Heart right ventricle (tissue), 16 donors: ENCODE measurements at regions not wholly inside any gene's neighbourhood (a gene's known extent, or its start where the extent isn't known, plus 50 kb on each side); places are given as distances from the start of the nearest gene placed in this dataset.

Source experiments
- ATAC-seq, 8 donors: fragments of 200-7000 bp; cut with Tn5 transposase; one replicate each; pipeline ENCODE4 v1.9.1; 2020; ENCODE audit warnings: mild to moderate bottlenecking in 8 of 8, moderate library complexity in 8 of 8, moderate number of reproducible peaks in 1 of 8
- DNase-seq, 2 donors: peaks; one replicate each; pipeline ENCODE4 v3.0.0-alpha.2; 2020
- H3K27ac ChIP-seq, 10 donors: fragments of 200-600 bp; sonication (generic) in 2 of 10; one replicate each; pipeline versions ENCODE4 v1.5.0 to v1.8.0; 2020 to 2022; ENCODE audit warnings: mild to moderate bottlenecking in 3 of 10
- H3K27me3 ChIP-seq, 7 donors: fragments of 200-600 bp; one replicate each; pipeline ENCODE4 v1.8.0; 2021 to 2022; ENCODE audit warnings: mild to moderate bottlenecking in 2 of 7
- H3K36me3 ChIP-seq, 9 donors: fragments of 200-600 bp; sonication (generic) in 1 of 9; one replicate each; pipeline versions ENCODE4 v1.5.0 to v1.8.0; 2020 to 2022; ENCODE audit warnings: mild to moderate bottlenecking in 2 of 9
- H3K4me1 ChIP-seq, 9 donors: fragments of 200-600 bp; sonication (generic) in 1 of 9; one replicate each; pipeline versions ENCODE4 v1.5.0 to v1.8.0; 2020 to 2022; ENCODE audit warnings: mild to moderate bottlenecking in 4 of 9
- H3K4me3 ChIP-seq, 10 donors: fragments of 200-600 bp; sonication (generic) in 2 of 10; one replicate each; pipeline versions ENCODE4 v1.5.0 to v1.8.0; 2020 to 2022; ENCODE audit warnings: mild to moderate bottlenecking in 7 of 10, moderate library complexity in 2 of 10
- H3K9me3 ChIP-seq, 11 donors: fragments of 200-600 bp in 10 of 11; sonication (generic) in 2 of 11; one replicate each; pipeline versions ENCODE4 v1.5.0 to v1.8.0; 2013 to 2022; ENCODE audit warnings: mild to moderate bottlenecking in 2 of 11, control low read depth in 1 of 11, moderate library complexity in 1 of 11
- CTCF ChIP-seq, 9 donors: fragments of 200-600 bp; sonication (generic) in 2 of 9; IDR thresholded peaks; one replicate each; pipeline versions ENCODE4 v1.5.0 to v1.8.0; 2021 to 2022; ENCODE audit warnings: antibody characterized with exemption in 9 of 9, mild to moderate bottlenecking in 5 of 9, moderate library complexity in 1 of 9
- WGBS, 2 donors: extraction: QIAGEN DNeasy Blood & Tissue Kit; methylation state at CpG; one replicate each; pipeline ENCODE4 v1.1.7; 2013; ENCODE audit warnings: inconsistent platforms in 1 of 2; 5-methylcytosine and 5-hydroxymethylcytosine counted together
- intact Hi-C, 10 donors: fragments of 100-400 bp; cut with DNase I; formaldehyde crosslinking; loops; one replicate each; pipeline versions ENCODE4 v1.11.1 to v1.14.2; 2022
- donor health status: Arrhythmogenic right ventricular cardiomyopathy.
- donor health status: ischemic (EF 13 %, LVEDD 7.1; RV severe dilation, severe dysfunction).
- donor health status: healthy with polysubstance abuse.
- donor health status: DM: no; HTN: yes; CAD: no.
- donor health status: DM: no; HTN: no; CAD: no.
- donor health status: ischemic (EF 25% LVEDD 6.9; RV normal size, moderate dysfunction).
- donor health status: ischemic (EF 25% LVEDD 5.7; RV mildly dilated, moderate dysfunction).
- donor health status: healthy.
- donor health status: DM: yes; HTN: yes; CAD: no.
- donor health status: Ischemic cardiomyopathy.
- donor health status: ischemic (EF 35%, LVEDD 5.7; RV mildly dilated, moderate dysfunction).
- donor health status: nonischemic (EF 11% LVEDD 7.7; RV severe dilation, severe dysfunction).
- donor health status: DM: yes; HTN: yes; CAD: no.
- donor health status: PGD.
- donor health status: ischemic (EF 29% LVEDD 5.4; RV normal size, mild dysfunction).
- donor health status: nonischemic (EF 23%, LVEDD 6.1; RV moderate dilation, normal function).

- H3K4me1 ChIP-seq: no peaks in the 10 kb centered on the region
- intact Hi-C loops: no loop called here
- no peak for DNase-seq
- no peaks in the 10 kb centered on the region for H3K36me3 ChIP-seq
- ATAC-seq: no peak
- no peak overlapping the region for H3K27ac ChIP-seq
- peaks cover 0 to 11% (median 0%) of the 10 kb centered on the region in 11 donors for H3K9me3 ChIP-seq
- 77 to 86% methylated on average over 2 of the region's 2 CpGs for WGBS, 2 donors
- no peak for TF ChIP-seq CTCF (IDR thresholded peaks at IDR 0.05)
- H3K4me3 ChIP-seq: no peak overlapping the region
- no peaks in the 10 kb centered on the region for H3K27me3 ChIP-seq
These were observed 577.1 kb downstream of the PSAT1 start for GRCh38 chr9:78874061-78874460.

- Histone ChIP-seq H3K27me3 (no peaks in the 10 kb centered on the region), H3K4me1 (no peaks in the 10 kb centered on the region), H3K27ac (no peak overlapping the region), H3K9me3 (no peaks in the 10 kb centered on the region), H3K4me3 (no peak overlapping the region), H3K36me3 (no peaks in the 10 kb centered on the region)
- DNase-seq (no peak), ATAC-seq (no peak)
- WGBS, 2 donors: 59 to 71% methylated on average over 3 of the region's 3 CpGs
- TF ChIP-seq CTCF (IDR thresholded peaks at IDR 0.05): no peak
- intact Hi-C loops: no loop called here
These were observed 582.6 kb downstream of the PSAT1 start for GRCh38 chr9:78879324-78880100.

- Histone ChIP-seq H3K4me1 (no peaks in the 10 kb centered on the region), H3K36me3 (no peaks in the 10 kb centered on the region), H3K27ac (no peak overlapping the region), H3K27me3 (no peaks in the 10 kb centered on the region), H3K9me3 (no peaks in the 10 kb centered on the region), H3K4me3 (no peak overlapping the region)
- TF ChIP-seq CTCF (IDR thresholded peaks at IDR 0.05): no peak
- intact Hi-C loops: no loop called here
- 52 to 63% methylated on average over 1 of the region's 1 CpG for WGBS, 2 donors
- ATAC-seq (no peak), DNase-seq (no peak)
These were observed 584.4 kb downstream of the PSAT1 start for GRCh38 chr9:78881295-78881694.

GRCh38 chr9:78882481-78882880 is 585.6 kb downstream of the PSAT1 start:
- DNase-seq (no peak), ATAC-seq (no peak)
- H3K9me3 ChIP-seq: no peaks in the 10 kb centered on the region
- intact Hi-C loops: no loop called here
- H3K36me3 ChIP-seq: no peaks in the 10 kb centered on the region
- no peaks in the 10 kb centered on the region for H3K4me1 ChIP-seq
- no peak for TF ChIP-seq CTCF (IDR thresholded peaks at IDR 0.05)
- WGBS, 2 donors: 80 to 89% methylated on average over 4 of the region's 4 CpGs
- no peak overlapping the region for H3K4me3 ChIP-seq
- no peaks in the 10 kb centered on the region for H3K27me3 ChIP-seq
- no peak overlapping the region for H3K27ac ChIP-seq
